Body of pancreas (tissue), 4 donors: ENCODE measurements at regions not wholly inside any gene's neighbourhood (a gene's known extent, or its start where the extent isn't known, plus 50 kb on each side); places are given as distances from the start of the nearest gene placed in this dataset.

Experiments
- CTCF ChIP-seq, 7 experiments: fragments of 450-650 bp in 4 of 7; fragments of 200-600 bp in 3 of 7; sonication (generic) in 3 of 7; IDR thresholded peaks; one replicate each; pipeline ENCODE4 v1.5.1; 2016 to 2019; ENCODE audit warnings: antibody characterized with exemption in 7 of 7
- POLR2A ChIP-seq, 3 donors: fragments of 450-650 bp; IDR thresholded peaks; one replicate each; pipeline ENCODE4 v1.6.1; 2016; ENCODE audit warnings: antibody characterized with exemption in 3 of 3, mild to moderate bottlenecking in 2 of 3

GRCh38 chr15:70348226-70348543 lies 250.5 kb upstream of the TLE3 start:
- TF ChIP-seq CTCF (IDR thresholded peaks at IDR 0.05) (no peak), POLR2A (IDR thresholded peaks at IDR 0.05) (no peak)
